Endothelial cell of umbilical vein (primary cell): ENCODE measurements at regions not wholly inside any gene's neighbourhood (a gene's known extent, or its start where the extent isn't known, plus 50 kb on each side); places are given as distances from the start of the nearest gene placed in this dataset.

Source experiments
- BruUV-seq: library from RNA; stranded (reverse); fragments of 400-500 nt; replicated peaks from 2 replicates; lab custom pipeline; 2021; lab: Mats Ljungman, UMichigan
- CTCF ChIA-PET: fragments of 300-600, 350-600 bp; sonication (Branson Sonifier 250); formaldehyde crosslinking; loops from one replicate; lab custom pipeline; 2021; ENCODE audit warnings: antibody characterized with exemption, inconsistent platforms; lab: Charles Lee
- POLR2A ChIA-PET: fragments of 300-600, 350-600 bp; sonication (Branson Sonifier 250); formaldehyde crosslinking; loops from one replicate; lab custom pipeline; 2021; ENCODE audit warnings: antibody characterized with exemption, inconsistent platforms; lab: Charles Lee
- DNase-seq: peaks from one replicate; pipeline ENCODE4 v3.0.0-alpha.2; 2011; ENCODE audit warnings: low read depth, low spot score
- FAIRE-seq: peaks from 2 replicates; lab custom pipeline; 2011; peaks lifted over from hg19 to GRCh38; lab: Jason Lieb, UNC
- H2AFZ ChIP-seq: 2 replicates; pipeline ENCODE4 v1.6.0; 2012; ENCODE audit warnings: low read depth, low read length, control low read depth, inconsistent platforms
- H3K27ac ChIP-seq: 2 replicates; pipeline ENCODE4 v1.5.1; 2011; ENCODE audit warnings: low read depth, mild to moderate bottlenecking, control low read depth, low read length, moderate library complexity; ENCODE audit not compliant: insufficient read depth
- H3K27me3 ChIP-seq, 2 experiments: 2 replicates each; pipeline versions ENCODE4 v1.6.0 to v1.6.1; 2011; ENCODE audit warnings: low read length in 2 of 2, mixed read lengths in 1 of 2; ENCODE audit not compliant: control insufficient read depth in 2 of 2, insufficient read depth in 2 of 2
- H3K36me3 ChIP-seq, 2 experiments: 2 replicates in 1 of 2; 3 replicates in 1 of 2; pipeline ENCODE4 v1.5.1; 2011; ENCODE audit warnings: low read length in 2 of 2, mild to moderate bottlenecking in 1 of 2, moderate library complexity in 1 of 2; ENCODE audit not compliant: control insufficient read depth in 2 of 2, insufficient read depth in 2 of 2; ENCODE audit errors: extremely low read depth in 1 of 2
- H3K4me1 ChIP-seq: 3 replicates; pipeline ENCODE4 v1.5.1; 2011; ENCODE audit warnings: mild to moderate bottlenecking, low read length; ENCODE audit not compliant: control insufficient read depth, insufficient read depth; ENCODE audit errors: extremely low read depth
- H3K4me2 ChIP-seq: 2 replicates; pipeline ENCODE4 v1.6.1; 2011; ENCODE audit warnings: low read length, control low read depth, mixed read lengths; ENCODE audit not compliant: insufficient read depth
- H3K4me3 ChIP-seq, 3 experiments: fragments of 200-600 bp in 1 of 3; sonication (generic), shearing (Covaris generic) in 1 of 3; replicated peaks in 1 of 3; 2 replicates each; pipeline ENCODE4 v1.5.1; 2011 to 2016; ENCODE audit warnings: control low read depth in 3 of 3, low read length in 3 of 3, mild to moderate bottlenecking in 2 of 3, inconsistent platforms in 1 of 3, low read depth in 1 of 3, moderate library complexity in 1 of 3; ENCODE audit not compliant: insufficient read depth in 1 of 3
- H3K79me2 ChIP-seq: 2 replicates; pipeline ENCODE4 v1.6.0; 2012; ENCODE audit warnings: low read length, inconsistent platforms; ENCODE audit not compliant: control insufficient read depth, insufficient read depth
- H3K9ac ChIP-seq: replicated peaks from 2 replicates; pipeline ENCODE3; 2011; ENCODE audit warnings: low read length, control low read depth; ENCODE audit not compliant: insufficient read depth; ENCODE audit errors: extremely low read depth
- H3K9me1 ChIP-seq: replicated peaks from 3 replicates; pipeline ENCODE4 v1.6.0; 2011; ENCODE audit warnings: mild to moderate bottlenecking, low read length; ENCODE audit not compliant: control insufficient read depth, insufficient read depth; ENCODE audit errors: extremely low read depth
- H3K9me3 ChIP-seq: replicated peaks from 2 replicates; pipeline ENCODE4 v1.5.1; 2012; ENCODE audit warnings: low read length, inconsistent platforms; ENCODE audit not compliant: control insufficient read depth, insufficient read depth
- H4K20me1 ChIP-seq: replicated peaks from 2 replicates; pipeline ENCODE3; 2011; ENCODE audit warnings: mild to moderate bottlenecking, low read length; ENCODE audit not compliant: control insufficient read depth, insufficient read depth; ENCODE audit errors: extremely low read depth
- EZH2 ChIP-seq: IDR thresholded peaks from 2 replicates; pipeline ENCODE4 v1.6.1; 2012; ENCODE audit warnings: borderline replicate concordance, low read depth, mild to moderate bottlenecking, moderate library complexity, low read length, inconsistent platforms; ENCODE audit not compliant: severe bottlenecking
- FOS ChIP-seq: IDR thresholded peaks from 2 replicates; pipeline ENCODE4 v1.6.1; 2011; ENCODE audit warnings: mild to moderate bottlenecking, low read length, moderate library complexity, borderline replicate concordance; ENCODE audit not compliant: insufficient read depth
- GATA2 ChIP-seq: IDR thresholded peaks from 2 replicates; pipeline ENCODE4 v1.7.0; 2011; ENCODE audit warnings: low read depth, mild to moderate bottlenecking, moderate library complexity, mixed read lengths, low read length; ENCODE audit not compliant: insufficient read length, insufficient read depth
- JUN ChIP-seq: IDR thresholded peaks from 2 replicates; pipeline ENCODE4 v1.6.1; 2011; ENCODE audit warnings: borderline replicate concordance, low read depth; ENCODE audit not compliant: insufficient read length, insufficient read depth
- MAX ChIP-seq: IDR thresholded peaks from 2 replicates; pipeline ENCODE4 v1.6.1; 2011; ENCODE audit not compliant: insufficient read depth, insufficient read length
- MYC ChIP-seq: IDR thresholded peaks from one replicate; pipeline ENCODE4 v1.6.1; 2011; ENCODE audit warnings: mild to moderate bottlenecking, low read depth, low read length
- POLR2A ChIP-seq: IDR thresholded peaks from 2 replicates; pipeline ENCODE4 v1.6.1; 2012; ENCODE audit warnings: low read depth, mild to moderate bottlenecking, control low read depth, low read length
- POLR2AphosphoS5 ChIP-seq: IDR thresholded peaks from 2 replicates; pipeline ENCODE4 v1.6.1; 2012; ENCODE audit warnings: low read depth, mild to moderate bottlenecking, control low read depth, low read length, moderate library complexity; ENCODE audit not compliant: insufficient read depth
- dilution Hi-C: fragments of 300-500 bp; cut with MboI; formaldehyde crosslinking; loops from one replicate; pipeline ENCODE4 v1.15.0; 2019; ENCODE audit warnings: low sequenced_read_pairs; ENCODE audit not compliant: extremely low pct_ligation_motif_present
- intact Hi-C: fragments of 100-400 bp; cut with micrococcal nuclease; formaldehyde crosslinking; loops from one replicate; pipeline ENCODE4 v1.10.0; 2022
- TF ChIP-seq, protein P1 (sequence below), 2 donors: IDR thresholded peaks; 1 replicate in 1 of 2; 2 replicates in 1 of 2; pipeline ENCODE4 v1.5.1; 2011; ENCODE audit warnings: low read length in 2 of 2, mild to moderate bottlenecking in 2 of 2, moderate library complexity in 2 of 2, control low read depth in 1 of 2, inconsistent platforms in 1 of 2, low read depth in 1 of 2; ENCODE audit not compliant: insufficient read depth in 1 of 2; ENCODE audit errors: extremely low read depth in 1 of 2

GRCh38 chr16:17026600-17027242 is 444.0 kb downstream of the XYLT1 start:
- TF ChIP-seq MAX (no peak), POLR2AphosphoS5 (no peak), EZH2 (no peak), FOS (no peak), POLR2A (no peak), JUN (no peak), GATA2 (no peak), MYC (no peak)
- TF ChIP-seq, protein P1, sequence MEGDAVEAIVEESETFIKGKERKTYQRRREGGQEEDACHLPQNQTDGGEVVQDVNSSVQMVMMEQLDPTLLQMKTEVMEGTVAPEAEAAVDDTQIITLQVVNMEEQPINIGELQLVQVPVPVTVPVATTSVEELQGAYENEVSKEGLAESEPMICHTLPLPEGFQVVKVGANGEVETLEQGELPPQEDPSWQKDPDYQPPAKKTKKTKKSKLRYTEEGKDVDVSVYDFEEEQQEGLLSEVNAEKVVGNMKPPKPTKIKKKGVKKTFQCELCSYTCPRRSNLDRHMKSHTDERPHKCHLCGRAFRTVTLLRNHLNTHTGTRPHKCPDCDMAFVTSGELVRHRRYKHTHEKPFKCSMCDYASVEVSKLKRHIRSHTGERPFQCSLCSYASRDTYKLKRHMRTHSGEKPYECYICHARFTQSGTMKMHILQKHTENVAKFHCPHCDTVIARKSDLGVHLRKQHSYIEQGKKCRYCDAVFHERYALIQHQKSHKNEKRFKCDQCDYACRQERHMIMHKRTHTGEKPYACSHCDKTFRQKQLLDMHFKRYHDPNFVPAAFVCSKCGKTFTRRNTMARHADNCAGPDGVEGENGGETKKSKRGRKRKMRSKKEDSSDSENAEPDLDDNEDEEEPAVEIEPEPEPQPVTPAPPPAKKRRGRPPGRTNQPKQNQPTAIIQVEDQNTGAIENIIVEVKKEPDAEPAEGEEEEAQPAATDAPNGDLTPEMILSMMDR (IDR thresholded peaks at IDR 0.05; ENCODE audit: extremely low read depth in 1 of 2, insufficient read depth in 1 of 2, low read depth in 1 of 2, low read length in 2 of 2), result no peak
- CTCF ChIA-PET, result no interaction called here
- H2AFZ ChIP-seq, result no peak overlapping the region

More at GRCh38 chr16:17026600-17027242, 444.0 kb downstream of the XYLT1 start:
- no peaks in the 10 kb centered on the region for H4K20me1 ChIP-seq
- no peak overlapping the region for H3K4me3 ChIP-seq
- H3K9ac ChIP-seq, result no peak overlapping the region
- no peak for DNase-seq
- no peak overlapping the region for H3K27ac ChIP-seq
- no peak for FAIRE-seq
- H3K27me3 ChIP-seq, result no peaks in the 10 kb centered on the region
- H3K36me3 ChIP-seq, result no peaks in the 10 kb centered on the region
- H3K9me1 ChIP-seq, result no peaks in the 10 kb centered on the region
- no TSS peak for BruUV-seq
- no peak overlapping the region for H3K4me2 ChIP-seq
- dilution Hi-C loops (no loop called here), intact Hi-C loops (no loop called here)
- POLR2A ChIA-PET, result no interaction called here
- H3K79me2 ChIP-seq, result no peaks in the 10 kb centered on the region
- no peaks in the 10 kb centered on the region for H3K4me1 ChIP-seq
- H3K9me3 ChIP-seq, result peaks cover 4% of the 10 kb centered on the region
